NCI-H1694 (cell line): ENCODE measurements at regions not wholly inside any gene's neighbourhood (a gene's known extent, or its start where the extent isn't known, plus 50 kb on each side); places are given as distances from the start of the nearest gene placed in this dataset.

Experiments
- DNase-seq: peaks from one replicate; lab custom pipeline; 2025; lab: John Stamatoyannopoulos, UW

DNA sequence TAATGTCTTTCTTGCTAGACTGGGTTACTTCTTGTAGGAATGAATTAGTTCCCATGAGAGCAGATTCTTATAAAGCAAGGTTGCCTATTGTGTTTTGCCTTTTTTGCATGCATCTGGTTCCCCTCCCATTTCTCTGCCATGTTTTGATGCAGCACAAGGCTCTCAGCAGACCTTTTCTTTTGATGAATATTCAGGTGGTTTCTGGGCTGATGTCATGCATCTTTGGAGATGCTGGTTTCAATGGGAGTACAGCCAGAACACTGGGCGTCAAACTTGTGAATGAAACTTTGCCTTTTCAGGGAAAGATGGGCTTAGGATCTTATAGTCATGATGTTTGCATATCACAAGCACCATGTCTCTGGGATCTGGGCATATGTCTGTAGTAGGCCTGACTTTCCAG lies 111.7 kb upstream of the CCL2 start:
- no peak for DNase-seq

DNA sequence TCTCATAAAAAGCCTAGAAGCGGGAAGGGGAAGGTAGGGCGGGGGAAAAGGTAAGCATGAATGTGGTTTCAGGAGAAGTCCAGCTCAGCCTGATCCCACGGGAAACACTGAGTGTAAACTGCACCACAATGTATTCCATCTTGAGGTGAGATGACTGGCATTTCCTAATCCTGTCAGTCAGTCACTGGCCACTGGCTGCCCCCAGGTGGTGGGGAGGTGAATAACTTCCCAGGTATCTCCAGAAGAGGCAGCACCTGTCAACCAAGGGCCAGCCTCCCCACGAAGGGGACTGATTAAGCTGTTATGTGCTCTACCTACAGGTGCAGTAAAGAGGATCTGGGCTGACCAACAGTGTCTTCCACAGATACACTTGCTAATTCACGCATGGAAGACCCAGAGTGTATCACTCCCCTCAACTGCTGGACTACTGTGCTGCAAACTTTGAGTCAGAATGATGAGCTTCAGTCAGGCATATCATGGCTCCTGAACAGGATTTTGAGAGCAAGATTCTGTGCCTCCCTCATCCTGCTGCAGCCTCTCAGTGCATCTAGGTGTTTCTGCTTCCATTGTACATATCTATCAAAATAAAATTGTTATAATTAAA lies 108.5 kb upstream of the CCL2 start:
- DNase-seq = peak; percentile 14

GRCh38 chr17:34151102-34151501 lies 104.0 kb upstream of the CCL2 start:
- DNase-seq = no peak

GRCh38 chr17:34153991-34154390 lies 101.1 kb upstream of the CCL2 start:
- no peak for DNase-seq

DNA sequence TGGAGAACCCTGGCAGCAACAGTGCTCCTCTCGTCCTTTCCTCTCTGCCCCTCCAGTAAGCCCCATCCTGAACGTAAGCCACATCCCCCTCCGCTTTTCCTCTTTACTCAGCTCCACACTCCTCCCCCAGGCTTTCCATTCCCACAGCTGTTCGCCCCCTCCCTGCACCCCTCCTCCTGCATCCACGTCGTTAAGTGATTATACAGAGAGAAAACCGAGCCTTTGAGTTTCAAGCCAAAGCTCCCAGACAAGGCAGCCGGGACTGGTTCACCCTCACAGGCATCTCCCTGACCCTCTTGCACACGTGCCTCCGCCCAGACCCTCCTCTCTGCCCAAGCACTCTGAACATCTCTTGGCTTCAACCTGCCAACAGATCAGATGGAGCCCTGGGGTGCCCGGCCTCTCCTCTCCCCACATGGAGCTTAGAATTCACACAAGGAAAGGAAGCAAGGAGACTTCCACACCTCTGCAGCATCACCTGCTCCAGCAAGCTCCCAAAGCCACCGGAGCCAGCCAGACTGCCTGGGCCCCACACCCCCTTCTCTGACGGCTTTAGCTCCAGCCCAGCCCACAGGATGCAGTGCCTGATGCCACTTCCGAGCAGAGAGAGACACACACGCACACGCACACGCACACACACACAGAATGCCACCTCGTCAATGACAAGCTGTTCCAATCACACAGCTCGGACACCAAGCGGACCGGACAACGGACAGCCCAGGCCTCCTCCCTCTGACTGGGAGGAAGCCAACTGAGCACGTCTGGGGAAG lies 99.9 kb upstream of the CCL2 start:
- no peak for DNase-seq

DNA sequence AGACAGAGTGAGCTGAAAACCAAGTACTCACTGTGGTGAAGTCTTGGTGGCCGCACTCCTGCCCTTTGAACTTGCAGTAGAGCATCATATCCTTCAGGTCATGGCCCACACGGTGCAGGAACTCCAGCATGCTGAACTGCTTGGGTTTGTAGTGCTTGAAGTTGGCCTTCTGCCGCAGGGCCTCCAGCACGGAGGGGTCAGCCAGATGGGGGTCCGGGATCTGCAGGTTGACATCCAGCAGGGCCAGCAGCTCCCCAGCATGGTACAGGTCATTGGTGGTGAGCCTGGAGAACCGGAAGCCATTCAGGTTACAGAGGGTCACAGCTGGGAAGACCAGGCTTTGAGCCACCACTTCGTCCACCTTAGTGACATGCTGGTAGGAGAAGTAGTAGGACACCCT lies 99.1 kb upstream of the CCL2 start:
- no peak for DNase-seq

DNA sequence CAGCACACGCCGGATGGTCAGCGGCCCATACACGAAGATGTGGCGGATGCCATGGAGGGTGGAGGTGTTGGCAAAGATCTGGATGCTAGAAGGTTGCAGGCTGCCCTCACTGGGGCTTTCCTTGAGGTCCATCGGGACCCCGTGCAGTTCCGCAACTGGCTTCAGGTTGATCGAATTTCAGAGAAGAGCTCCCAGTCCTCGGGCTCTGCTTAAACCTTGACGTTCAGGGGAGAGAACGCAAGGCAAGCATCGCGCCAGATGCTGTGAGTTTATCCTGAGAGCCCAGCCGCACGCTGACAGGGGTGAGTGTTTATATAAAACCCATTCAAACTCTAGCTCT lies 98.7 kb upstream of the CCL2 start:
- DNase-seq = no peak

GRCh38 chr17:34156741-34157589 lies 98.1 kb upstream of the CCL2 start:
- no peak for DNase-seq

GRCh38 chr17:34161690-34162089 lies 93.4 kb upstream of the CCL2 start:
- DNase-seq = no peak

DNA sequence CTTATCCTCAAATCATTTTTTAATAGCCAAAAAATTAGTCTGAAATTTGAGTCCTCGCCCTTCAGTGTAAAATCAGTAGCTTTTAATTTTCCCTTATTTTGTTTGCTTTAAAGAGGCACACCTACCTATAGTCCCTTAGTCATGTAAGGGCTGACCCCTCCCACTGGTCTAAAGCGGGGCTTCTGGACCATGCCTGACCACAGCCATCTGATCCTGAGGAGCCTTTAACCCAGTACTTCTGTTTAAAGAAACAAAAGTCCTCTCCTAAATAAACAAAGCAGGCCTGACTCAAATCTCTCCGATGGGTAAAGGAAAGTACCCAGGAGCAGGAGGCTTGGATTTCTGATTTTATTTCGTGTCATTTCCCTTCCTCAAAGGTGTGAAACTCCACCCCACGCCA lies 92.0 kb upstream of the CCL2 start:
- no peak for DNase-seq

GRCh38 chr17:34163646-34164045 lies 91.4 kb upstream of the CCL2 start:
- DNase-seq = no peak

GRCh38 chr17:34164837-34165236 lies 90.2 kb upstream of the CCL2 start:
- no peak for DNase-seq

DNA sequence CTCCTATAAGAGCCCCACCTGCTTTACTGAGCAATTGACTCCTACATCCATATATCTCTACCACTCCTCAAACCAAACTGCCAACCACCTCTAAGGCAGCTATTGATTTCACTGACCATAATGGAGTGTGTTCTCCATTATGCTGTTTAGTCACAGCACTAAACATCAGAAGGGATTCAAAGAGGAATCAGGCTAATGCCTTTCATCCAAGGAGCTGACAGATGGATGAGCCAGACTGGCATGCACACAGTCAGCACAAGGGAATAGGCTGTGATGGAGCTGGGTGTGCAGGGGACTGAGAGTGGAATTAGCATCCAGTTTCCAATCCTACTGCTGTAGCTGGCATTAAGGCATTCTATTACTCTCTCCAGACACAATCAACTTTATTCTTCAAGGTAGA lies 88.7 kb upstream of the CCL2 start:
- no peak for DNase-seq

- no peak for DNase-seq
These were observed 87.7 kb upstream of the CCL2 start for GRCh38 chr17:34167354-34167753.

GRCh38 chr17:34168989-34169388 lies 86.1 kb upstream of the CCL2 start:
- DNase-seq = no peak

GRCh38 chr17:34169496-34169895 lies 85.6 kb upstream of the CCL2 start:
- DNase-seq = no peak

- peak; percentile 40 for DNase-seq
These were observed 83.8 kb upstream of the CCL2 start for GRCh38 chr17:34171245-34171818.

DNA sequence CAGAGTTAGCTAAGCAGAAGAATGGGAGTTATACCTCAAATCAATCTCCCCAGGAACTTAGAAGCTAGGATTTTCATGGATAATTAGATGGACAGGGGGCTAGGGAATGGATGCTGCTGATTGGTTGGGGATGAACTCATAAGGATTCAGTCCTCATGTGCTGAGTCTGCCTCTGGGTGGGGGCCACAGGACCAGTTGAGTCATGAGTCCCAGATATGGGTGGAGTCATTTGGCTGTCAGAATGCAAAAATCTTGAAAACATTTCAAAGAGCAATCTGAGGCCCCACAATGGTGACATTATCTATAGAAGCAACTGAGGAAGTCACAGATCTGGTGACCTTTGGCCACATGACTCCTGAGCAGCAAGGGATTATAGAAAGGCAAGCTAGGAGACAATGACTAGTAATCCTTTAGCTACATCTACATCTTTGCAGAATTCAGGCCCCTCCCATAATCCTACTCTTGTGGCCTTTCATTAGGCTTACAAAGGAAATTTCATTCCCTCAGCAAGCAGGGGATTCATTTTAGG lies 82.6 kb upstream of the CCL2 start:
- no peak for DNase-seq

DNA sequence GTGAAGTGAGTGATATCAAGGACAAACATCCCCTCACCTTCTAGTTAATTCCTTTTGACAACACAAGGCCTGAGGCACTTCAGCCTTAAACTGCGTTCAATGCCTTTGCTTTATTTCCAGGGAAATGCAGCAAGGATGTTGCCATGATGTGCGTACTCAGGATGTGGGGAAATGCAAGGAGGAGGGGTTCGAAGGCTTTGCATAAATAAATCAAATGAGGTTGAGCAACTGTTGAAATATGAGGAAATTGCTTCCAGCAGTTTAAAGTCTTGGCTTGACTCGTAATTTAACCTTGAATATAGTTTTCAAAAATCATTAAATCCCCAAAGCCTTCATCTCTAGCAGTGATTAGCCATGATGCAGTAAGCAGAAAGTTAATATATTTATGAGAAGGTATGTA lies 81.8 kb upstream of the CCL2 start:
- DNase-seq = no peak

DNA sequence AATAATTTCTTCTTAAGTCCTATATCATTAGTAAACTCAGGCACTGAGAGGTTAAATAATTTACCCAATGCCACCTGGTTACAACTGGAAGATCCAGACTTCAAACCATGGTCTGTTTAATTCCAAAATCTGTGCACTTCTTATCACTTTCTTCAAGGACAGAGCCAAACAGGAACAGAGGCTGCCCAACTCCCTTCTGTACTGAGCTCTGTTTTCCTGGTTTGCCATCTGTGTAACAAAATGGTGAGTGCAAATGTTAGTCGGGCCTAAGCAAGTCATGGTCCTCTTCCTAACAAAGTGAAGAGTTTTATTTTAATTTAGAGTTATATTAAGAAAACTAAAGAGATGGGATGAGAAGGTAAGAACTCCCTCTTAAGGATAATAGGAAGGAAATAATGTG lies 80.6 kb upstream of the CCL2 start:
- DNase-seq = no peak

DNA sequence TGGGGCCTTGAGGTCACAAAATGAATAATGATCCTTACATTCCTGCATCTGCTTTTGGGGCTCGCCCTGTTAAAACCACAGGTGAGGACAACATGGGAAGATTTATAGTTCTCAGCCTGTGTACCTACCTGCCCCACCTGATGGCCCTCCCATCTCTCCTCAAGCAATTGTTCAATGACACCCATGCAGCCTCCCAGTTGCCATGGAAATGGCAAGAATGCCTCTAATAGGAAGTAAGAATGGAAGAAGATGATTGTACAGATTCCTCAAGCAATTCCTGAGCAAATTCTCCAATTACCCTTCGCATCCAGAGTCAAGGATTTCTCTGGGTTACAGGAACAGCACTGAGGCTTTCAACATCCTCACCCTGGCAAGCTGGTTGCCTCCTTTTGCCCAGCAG lies 78.6 kb upstream of the CCL2 start:
- no peak for DNase-seq

DNA sequence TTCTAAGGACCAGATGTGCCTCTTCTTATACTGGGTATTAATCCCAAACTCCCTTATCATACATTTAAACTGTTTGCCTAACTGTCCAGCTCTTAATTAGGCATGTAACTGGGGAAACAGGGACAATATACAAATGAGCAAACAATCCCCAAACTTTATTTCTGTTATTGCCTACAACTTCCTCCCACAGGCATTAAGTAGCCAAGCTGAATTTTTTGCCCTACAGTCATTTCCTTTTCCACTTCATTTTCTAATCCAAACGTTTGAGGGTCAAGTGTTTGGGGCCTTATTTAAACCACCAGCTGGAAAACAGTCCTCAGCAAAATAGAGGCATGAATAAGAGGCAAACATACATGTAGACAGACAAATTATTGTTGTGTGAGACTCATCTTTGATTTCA lies 77.4 kb upstream of the CCL2 start:
- DNase-seq = no peak

- DNase-seq = no peak
These were observed 77.0 kb upstream of the CCL2 start for GRCh38 chr17:34178092-34178491.
